NOMO-1 (cell line): ENCODE measurements at regions not wholly inside any gene's neighbourhood (a gene's known extent, or its start where the extent isn't known, plus 50 kb on each side); places are given as distances from the start of the nearest gene placed in this dataset.

Experiments
- DNase-seq, 2 experiments: peaks; one replicate each; lab custom pipeline; 2025; ENCODE audit not compliant: unreplicated experiment in 2 of 2; lab: John Stamatoyannopoulos, UW

GRCh38 chr2:239883326-239884050 is 141.7 kb downstream of the NDUFA10 start:
- DNase-seq: no peak

- no peak for DNase-seq
Measured at GRCh38 chr2:239882781-239883180, 142.4 kb downstream of the NDUFA10 start.

- DNase-seq: no peak
Measured at GRCh38 chr2:239882331-239882732, 142.8 kb downstream of the NDUFA10 start.

GRCh38 chr2:239881561-239882320 is 143.4 kb downstream of the NDUFA10 start:
- no peak for DNase-seq

GRCh38 chr2:239881031-239881471 is 144.1 kb downstream of the NDUFA10 start:
- DNase-seq: no peak

- DNase-seq: no peak
Measured at GRCh38 chr2:239880396-239880795, 144.7 kb downstream of the NDUFA10 start.

- DNase-seq: no peak
Measured at GRCh38 chr2:239879423-239880084, 145.6 kb downstream of the NDUFA10 start.

- DNase-seq: no peak
Measured at GRCh38 chr2:239878686-239879085, 146.5 kb downstream of the NDUFA10 start.

- DNase-seq: no peak
Measured at GRCh38 chr2:239876948-239877289, 148.2 kb downstream of the NDUFA10 start.

GRCh38 chr2:239876271-239876947 is 148.7 kb downstream of the NDUFA10 start:
- DNase-seq: peak in 1 of 2 experiments; percentile 37

GRCh38 chr2:239874636-239875356 is 150.3 kb downstream of the NDUFA10 start:
- DNase-seq: no peak

- DNase-seq: no peak
Measured at GRCh38 chr2:239873656-239874635, 151.2 kb downstream of the NDUFA10 start.

- no peak for DNase-seq
Measured at GRCh38 chr2:239871481-239872435, 153.4 kb downstream of the NDUFA10 start.

GRCh38 chr2:239870863-239871262 is 154.3 kb downstream of the NDUFA10 start:
- no peak for DNase-seq

- no peak for DNase-seq
Measured at GRCh38 chr2:239870276-239870675, 154.9 kb downstream of the NDUFA10 start.

GRCh38 chr2:239869272-239870155 is 155.6 kb downstream of the NDUFA10 start:
- DNase-seq: no peak

- DNase-seq: no peak
Measured at GRCh38 chr2:239868556-239869181, 156.5 kb downstream of the NDUFA10 start.
